B cell (primary cell): ENCODE measurements at regions not wholly inside any gene's neighbourhood (a gene's known extent, or its start where the extent isn't known, plus 50 kb on each side); places are given as distances from the start of the nearest gene placed in this dataset.

Source experiments
- EZH2 ChIP-seq: IDR thresholded peaks from 2 replicates; pipeline ENCODE4 v1.6.1; 2012; ENCODE audit warnings: borderline replicate concordance, low read depth, mild to moderate bottlenecking, moderate library complexity, low read length; ENCODE audit not compliant: insufficient read depth, poor library complexity, severe bottlenecking
- TF ChIP-seq, protein P1 (sequence below): fragments of 200-600 bp; IDR thresholded peaks from one replicate; pipeline ENCODE4 v1.8.0; 2022; ENCODE audit warnings: antibody characterized with exemption, mild to moderate bottlenecking

DNA sequence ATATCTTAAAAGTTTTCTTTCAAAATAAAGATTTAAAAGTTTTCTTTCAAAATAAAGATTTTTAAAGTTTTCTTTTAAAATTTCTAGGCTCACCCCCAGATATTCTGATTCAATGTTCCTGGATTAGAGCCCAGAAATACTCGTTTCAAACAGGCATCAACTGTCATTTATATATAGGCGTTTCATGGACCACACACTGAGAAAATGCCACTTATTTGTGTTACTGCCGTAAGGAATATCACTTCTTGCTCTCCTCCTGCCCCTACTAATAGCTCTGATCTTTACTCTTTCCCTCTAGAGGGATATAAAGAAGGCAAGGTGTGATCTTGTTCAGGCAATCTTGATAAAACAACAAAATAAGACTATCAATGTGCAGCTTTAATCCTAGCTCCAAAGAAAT lies 1324.1 kb downstream of the CDH8 start:
- TF ChIP-seq EZH2: no peak
- TF ChIP-seq, protein P1, sequence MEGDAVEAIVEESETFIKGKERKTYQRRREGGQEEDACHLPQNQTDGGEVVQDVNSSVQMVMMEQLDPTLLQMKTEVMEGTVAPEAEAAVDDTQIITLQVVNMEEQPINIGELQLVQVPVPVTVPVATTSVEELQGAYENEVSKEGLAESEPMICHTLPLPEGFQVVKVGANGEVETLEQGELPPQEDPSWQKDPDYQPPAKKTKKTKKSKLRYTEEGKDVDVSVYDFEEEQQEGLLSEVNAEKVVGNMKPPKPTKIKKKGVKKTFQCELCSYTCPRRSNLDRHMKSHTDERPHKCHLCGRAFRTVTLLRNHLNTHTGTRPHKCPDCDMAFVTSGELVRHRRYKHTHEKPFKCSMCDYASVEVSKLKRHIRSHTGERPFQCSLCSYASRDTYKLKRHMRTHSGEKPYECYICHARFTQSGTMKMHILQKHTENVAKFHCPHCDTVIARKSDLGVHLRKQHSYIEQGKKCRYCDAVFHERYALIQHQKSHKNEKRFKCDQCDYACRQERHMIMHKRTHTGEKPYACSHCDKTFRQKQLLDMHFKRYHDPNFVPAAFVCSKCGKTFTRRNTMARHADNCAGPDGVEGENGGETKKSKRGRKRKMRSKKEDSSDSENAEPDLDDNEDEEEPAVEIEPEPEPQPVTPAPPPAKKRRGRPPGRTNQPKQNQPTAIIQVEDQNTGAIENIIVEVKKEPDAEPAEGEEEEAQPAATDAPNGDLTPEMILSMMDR: no peak
